KMS-11 (cell line): ENCODE measurements at regions not wholly inside any gene's neighbourhood (a gene's known extent, or its start where the extent isn't known, plus 50 kb on each side); places are given as distances from the start of the nearest gene placed in this dataset.

Source experiments
- H2AFZ ChIP-seq: fragments of 200-600 bp; sonication (generic); 2 replicates; pipeline ENCODE4 v1.6.1; 2016; ENCODE audit warnings: antibody characterized with exemption, mixed run types, low read depth
- H3K27ac ChIP-seq: fragments of 200-600 bp; sonication (generic); 2 replicates; pipeline ENCODE4 v1.6.1; 2016; ENCODE audit warnings: mild to moderate bottlenecking, mixed run types
- H3K27me3 ChIP-seq: fragments of 200-600 bp; sonication (generic); 2 replicates; pipeline ENCODE4 v1.6.1; 2017; ENCODE audit warnings: mild to moderate bottlenecking, low read depth, mixed run types, moderate library complexity; ENCODE audit not compliant: insufficient read depth
- H3K36me3 ChIP-seq: fragments of 200-600 bp; sonication (generic); 2 replicates; pipeline ENCODE4 v1.6.1; 2017; ENCODE audit warnings: mild to moderate bottlenecking, mixed run types; ENCODE audit not compliant: insufficient read depth
- H3K4me1 ChIP-seq: fragments of 200-600 bp; sonication (generic); 2 replicates; pipeline ENCODE4 v1.6.1; 2016; ENCODE audit warnings: mild to moderate bottlenecking, low read depth, mixed run types; ENCODE audit not compliant: poor library complexity, severe bottlenecking
- H3K4me2 ChIP-seq: fragments of 200-600 bp; sonication (generic); 2 replicates; pipeline ENCODE4 v1.7.0; 2016; ENCODE audit warnings: mild to moderate bottlenecking, mixed run types
- H3K4me3 ChIP-seq: fragments of 200-600 bp; sonication (generic); IDR thresholded peaks from 2 replicates; pipeline ENCODE4 v1.6.1; 2017; ENCODE audit warnings: low read depth, low read length, mixed read lengths; ENCODE audit not compliant: insufficient read depth
- H3K79me2 ChIP-seq: fragments of 200-600 bp; sonication (generic); 2 replicates; pipeline ENCODE4 v1.6.1; 2016; ENCODE audit warnings: low read depth, mixed run types; ENCODE audit not compliant: insufficient read depth
- H3K9ac ChIP-seq: fragments of 200-600 bp; sonication (generic); 2 replicates; pipeline ENCODE4 v1.6.1; 2016; ENCODE audit warnings: mild to moderate bottlenecking, mixed run types
- H4K20me1 ChIP-seq: fragments of 200-600 bp; sonication (generic); 2 replicates; pipeline ENCODE4 v1.6.1; 2016; ENCODE audit warnings: mild to moderate bottlenecking, mixed run types; ENCODE audit not compliant: insufficient read depth
- CTCF ChIP-seq: fragments of 200-600 bp; sonication (generic); conservative IDR thresholded peaks from 2 replicates; pipeline ENCODE4 v1.6.1; 2017; ENCODE audit warnings: low read depth, mild to moderate bottlenecking, antibody characterized with exemption, low read length, moderate library complexity, mixed read lengths

GRCh38 chr5:96340357-96340756, 92.7 kb downstream of the PCSK1 start:
- no peak overlapping the region for H3K4me2 ChIP-seq
- H3K27me3 ChIP-seq: no peaks in the 10 kb centered on the region
- peaks cover 22% of the 10 kb centered on the region for H3K4me1 ChIP-seq
- TF ChIP-seq CTCF: no peak
- H3K36me3 ChIP-seq: no peaks in the 10 kb centered on the region
- no peak overlapping the region for H2AFZ ChIP-seq
- no peak overlapping the region for H3K4me3 ChIP-seq
- no peak overlapping the region for H3K27ac ChIP-seq
- no peaks in the 10 kb centered on the region for H4K20me1 ChIP-seq
- H3K9ac ChIP-seq: no peak overlapping the region
- H3K79me2 ChIP-seq: no peaks in the 10 kb centered on the region

GRCh38 chr5:96339862-96340261, 93.2 kb downstream of the PCSK1 start:
- no peak overlapping the region for H2AFZ ChIP-seq
- H3K27ac ChIP-seq: no peak overlapping the region
- H3K9ac ChIP-seq: no peak overlapping the region
- H3K4me2 ChIP-seq: no peak overlapping the region
- no peaks in the 10 kb centered on the region for H4K20me1 ChIP-seq
- TF ChIP-seq CTCF: no peak
- no peaks in the 10 kb centered on the region for H3K79me2 ChIP-seq
- H3K36me3 ChIP-seq: no peaks in the 10 kb centered on the region
- H3K4me1 ChIP-seq: peaks cover 22% of the 10 kb centered on the region
- H3K27me3 ChIP-seq: no peaks in the 10 kb centered on the region
- H3K4me3 ChIP-seq: no peak overlapping the region

- Histone ChIP-seq H3K27me3 (no peaks in the 10 kb centered on the region), H3K4me2 (no peak overlapping the region), H4K20me1 (no peaks in the 10 kb centered on the region), H3K79me2 (no peaks in the 10 kb centered on the region), H2AFZ (no peak overlapping the region), H3K9ac (no peak overlapping the region), H3K4me1 (peaks cover 22% of the 10 kb centered on the region), H3K4me3 (no peak overlapping the region), H3K36me3 (no peaks in the 10 kb centered on the region), H3K27ac (no peak overlapping the region)
- TF ChIP-seq CTCF: no peak
These were observed 94.2 kb downstream of the PCSK1 start for GRCh38 chr5:96338624-96339415.

- TF ChIP-seq CTCF: no peak
These were observed 95.0 kb downstream of the PCSK1 start for GRCh38 chr5:96338091-96338490.

More at GRCh38 chr5:96338091-96338490, 95.0 kb downstream of the PCSK1 start:
- Histone ChIP-seq H2AFZ (no peak overlapping the region), H3K9ac (no peak overlapping the region), H3K36me3 (no peaks in the 10 kb centered on the region), H3K27me3 (no peaks in the 10 kb centered on the region), H3K4me1 (peaks cover 22% of the 10 kb centered on the region), H3K4me2 (no peak overlapping the region; the same call in 1 of the 2 replicates), H4K20me1 (no peaks in the 10 kb centered on the region), H3K27ac (no peak overlapping the region), H3K79me2 (no peaks in the 10 kb centered on the region), H3K4me3 (no peak overlapping the region)
